Neural cell (in vitro differentiated cells): ENCODE measurements at regions not wholly inside any gene's neighbourhood (a gene's known extent, or its start where the extent isn't known, plus 50 kb on each side); places are given as distances from the start of the nearest gene placed in this dataset.

Experiments used
- H2AFZ ChIP-seq: fragments of 200-600, 300-800 bp; sonication (generic), shearing (Covaris generic); 2 replicates; pipeline ENCODE4 v1.6.0; 2014; ENCODE audit warnings: low read depth, mild to moderate bottlenecking, antibody characterized with exemption, low read length, moderate library complexity
- H3F3A ChIP-seq: fragments of 200-600 bp; shearing (Covaris generic); 2 replicates; pipeline ENCODE4 v1.6.1; 2016; ENCODE audit warnings: mild to moderate bottlenecking, moderate library complexity, mixed read lengths, antibody characterized with exemption, low read length; ENCODE audit not compliant: insufficient read depth, poor library complexity, severe bottlenecking
- H3K27ac ChIP-seq: fragments of 200-600, 300-800 bp; sonication (generic), shearing (Covaris generic); 2 replicates; pipeline ENCODE4 v1.5.1; 2014; ENCODE audit warnings: mild to moderate bottlenecking, low read length, moderate library complexity
- H3K27me3 ChIP-seq: fragments of 300-800, 200-600 bp; sonication (generic), shearing (Covaris generic); 2 replicates; pipeline ENCODE4 v1.6.0; 2014; ENCODE audit warnings: mild to moderate bottlenecking, low read depth, low read length, moderate library complexity; ENCODE audit not compliant: insufficient read depth
- H3K36me3 ChIP-seq: fragments of 300-800, 200-600 bp; sonication (generic), shearing (Covaris generic); 2 replicates; pipeline ENCODE4 v1.5.1; 2014; ENCODE audit warnings: mild to moderate bottlenecking, antibody characterized with exemption, low read length, moderate library complexity; ENCODE audit not compliant: insufficient read depth
- H3K4me2 ChIP-seq: fragments of 300-800, 200-600 bp; sonication (generic), shearing (Covaris generic); 2 replicates; pipeline ENCODE4 v1.6.0; 2014; ENCODE audit warnings: mild to moderate bottlenecking, low read length
- H3K4me3 ChIP-seq: fragments of 300-800, 200-600 bp; sonication (generic), shearing (Covaris generic); 2 replicates; pipeline ENCODE4 v1.5.1; 2014; ENCODE audit warnings: mild to moderate bottlenecking, low read length, moderate library complexity
- H3K79me2 ChIP-seq: fragments of 200-600 bp; shearing (Covaris generic); replicated peaks from 2 replicates; pipeline ENCODE4 v1.6.0; 2014; ENCODE audit warnings: mild to moderate bottlenecking, low read length, moderate library complexity; ENCODE audit not compliant: insufficient read depth
- H3K9ac ChIP-seq: fragments of 300-800, 200-600 bp; sonication (generic), shearing (Covaris generic); 2 replicates; pipeline ENCODE4 v1.6.1; 2016; ENCODE audit warnings: mild to moderate bottlenecking, low read length, mixed read lengths
- H3K9me2 ChIP-seq: fragments of 200-600 bp; shearing (Covaris generic); 2 replicates; pipeline ENCODE4 v1.6.1; 2016; ENCODE audit warnings: mild to moderate bottlenecking, low read length, mixed read lengths; ENCODE audit not compliant: insufficient read depth
- H3K9me3 ChIP-seq: fragments of 200-600, 300-800 bp; sonication (generic), shearing (Covaris generic); 2 replicates; pipeline ENCODE4 v1.6.1; 2016; ENCODE audit warnings: mild to moderate bottlenecking, mixed run types, low read length, moderate library complexity, mixed read lengths
- H4K20me1 ChIP-seq: fragments of 200-600 bp; shearing (Covaris generic); 2 replicates; pipeline ENCODE4 v1.6.1; 2016; ENCODE audit warnings: mild to moderate bottlenecking, mixed run types; ENCODE audit not compliant: insufficient read depth
- CTCF ChIP-seq: fragments of 450-650 bp; IDR thresholded peaks from 2 replicates; pipeline ENCODE4 v1.5.1; 2014; ENCODE audit warnings: antibody characterized with exemption, mild to moderate bottlenecking, moderate library complexity; ENCODE audit not compliant: poor library complexity, severe bottlenecking
- EP300 ChIP-seq: fragments of 450-650 bp; conservative IDR thresholded peaks from 2 replicates; pipeline ENCODE4 v1.6.1; 2014; ENCODE audit warnings: antibody characterized with exemption, mild to moderate bottlenecking, moderate library complexity; ENCODE audit not compliant: poor library complexity, severe bottlenecking
- EZH2 ChIP-seq: fragments of 200-600, 300-800 bp; shearing (Covaris generic), sonication (generic); IDR thresholded peaks from 2 replicates; pipeline ENCODE4 v1.6.1; 2014; ENCODE audit warnings: antibody characterized with exemption, low read length, borderline replicate concordance, mild to moderate bottlenecking; ENCODE audit not compliant: insufficient read depth, poor library complexity, severe bottlenecking
- MXI1 ChIP-seq: fragments of 450-650 bp; conservative IDR thresholded peaks from 2 replicates; pipeline ENCODE4 v1.6.1; 2014; ENCODE audit warnings: antibody characterized with exemption, mild to moderate bottlenecking; ENCODE audit not compliant: poor library complexity, severe bottlenecking
- POLR2AphosphoS5 ChIP-seq: IDR thresholded peaks from 2 replicates; pipeline ENCODE4 v1.6.1; 2012
- RAD21 ChIP-seq: fragments of 450-650 bp; conservative IDR thresholded peaks from 2 replicates; pipeline ENCODE4 v1.6.1; 2014; ENCODE audit warnings: antibody characterized with exemption, mild to moderate bottlenecking, moderate library complexity
- SMC3 ChIP-seq: fragments of 450-650 bp; conservative IDR thresholded peaks from 2 replicates; pipeline ENCODE4 v1.6.1; 2014; ENCODE audit warnings: antibody characterized with exemption, mild to moderate bottlenecking, moderate library complexity; ENCODE audit not compliant: poor library complexity
- TAF1 ChIP-seq: IDR thresholded peaks from 2 replicates; pipeline ENCODE4 v1.6.1; 2012; ENCODE audit warnings: low read depth
- TF ChIP-seq, protein P1 (sequence below): IDR thresholded peaks from 2 replicates; pipeline ENCODE4 v1.6.1; 2012; ENCODE audit warnings: borderline replicate concordance

- Histone ChIP-seq H3K27ac (no peak overlapping the region), H3K79me2 (no peaks in the 10 kb centered on the region), H3K9ac (no peak overlapping the region), H3K36me3 (no peaks in the 10 kb centered on the region), H3K27me3 (no peaks in the 10 kb centered on the region), H3K9me3 (no peaks in the 10 kb centered on the region), H3K4me2 (no peak overlapping the region), H3K9me2 (no peaks in the 10 kb centered on the region), H3K4me3 (no peak overlapping the region), H3F3A (no peaks in the 10 kb centered on the region), H4K20me1 (no peaks in the 10 kb centered on the region), H2AFZ (no peak overlapping the region)
- TF ChIP-seq, protein P1, sequence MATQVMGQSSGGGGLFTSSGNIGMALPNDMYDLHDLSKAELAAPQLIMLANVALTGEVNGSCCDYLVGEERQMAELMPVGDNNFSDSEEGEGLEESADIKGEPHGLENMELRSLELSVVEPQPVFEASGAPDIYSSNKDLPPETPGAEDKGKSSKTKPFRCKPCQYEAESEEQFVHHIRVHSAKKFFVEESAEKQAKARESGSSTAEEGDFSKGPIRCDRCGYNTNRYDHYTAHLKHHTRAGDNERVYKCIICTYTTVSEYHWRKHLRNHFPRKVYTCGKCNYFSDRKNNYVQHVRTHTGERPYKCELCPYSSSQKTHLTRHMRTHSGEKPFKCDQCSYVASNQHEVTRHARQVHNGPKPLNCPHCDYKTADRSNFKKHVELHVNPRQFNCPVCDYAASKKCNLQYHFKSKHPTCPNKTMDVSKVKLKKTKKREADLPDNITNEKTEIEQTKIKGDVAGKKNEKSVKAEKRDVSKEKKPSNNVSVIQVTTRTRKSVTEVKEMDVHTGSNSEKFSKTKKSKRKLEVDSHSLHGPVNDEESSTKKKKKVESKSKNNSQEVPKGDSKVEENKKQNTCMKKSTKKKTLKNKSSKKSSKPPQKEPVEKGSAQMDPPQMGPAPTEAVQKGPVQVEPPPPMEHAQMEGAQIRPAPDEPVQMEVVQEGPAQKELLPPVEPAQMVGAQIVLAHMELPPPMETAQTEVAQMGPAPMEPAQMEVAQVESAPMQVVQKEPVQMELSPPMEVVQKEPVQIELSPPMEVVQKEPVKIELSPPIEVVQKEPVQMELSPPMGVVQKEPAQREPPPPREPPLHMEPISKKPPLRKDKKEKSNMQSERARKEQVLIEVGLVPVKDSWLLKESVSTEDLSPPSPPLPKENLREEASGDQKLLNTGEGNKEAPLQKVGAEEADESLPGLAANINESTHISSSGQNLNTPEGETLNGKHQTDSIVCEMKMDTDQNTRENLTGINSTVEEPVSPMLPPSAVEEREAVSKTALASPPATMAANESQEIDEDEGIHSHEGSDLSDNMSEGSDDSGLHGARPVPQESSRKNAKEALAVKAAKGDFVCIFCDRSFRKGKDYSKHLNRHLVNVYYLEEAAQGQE: no peak
- no peak for TF ChIP-seq EZH2
- no peak for TF ChIP-seq SMC3
- TF ChIP-seq POLR2AphosphoS5: no peak
- no peak for TF ChIP-seq CTCF
- no peak for TF ChIP-seq EP300
- TF ChIP-seq MXI1: no peak
- TF ChIP-seq TAF1: no peak
- TF ChIP-seq RAD21: no peak
Measured at GRCh38 chr2:145725876-145726275, 1206.0 kb upstream of the ZEB2 start.

- Histone ChIP-seq H3K9me3 (no peaks in the 10 kb centered on the region), H4K20me1 (no peaks in the 10 kb centered on the region), H3F3A (no peaks in the 10 kb centered on the region), H3K4me2 (no peak overlapping the region), H3K79me2 (no peaks in the 10 kb centered on the region), H3K36me3 (no peaks in the 10 kb centered on the region), H3K4me3 (no peak overlapping the region), H3K27me3 (no peaks in the 10 kb centered on the region), H3K27ac (no peak overlapping the region), H3K9ac (no peak overlapping the region), H3K9me2 (no peaks in the 10 kb centered on the region), H2AFZ (no peak overlapping the region)
- TF ChIP-seq SMC3 (no peak), POLR2AphosphoS5 (no peak)
Measured at GRCh38 chr2:145724311-145724898, 1204.5 kb upstream of the ZEB2 start.

GRCh38 chr2:145723872-145724271, 1204.0 kb upstream of the ZEB2 start:
- H3K4me2 ChIP-seq: no peak overlapping the region
- no peak overlapping the region for H3K9ac ChIP-seq
- no peaks in the 10 kb centered on the region for H4K20me1 ChIP-seq
- no peaks in the 10 kb centered on the region for H3K9me2 ChIP-seq
- H3K36me3 ChIP-seq: no peaks in the 10 kb centered on the region
- TF ChIP-seq EZH2 (no peak), CTCF (no peak)
- no peaks in the 10 kb centered on the region for H3K9me3 ChIP-seq
- H3K79me2 ChIP-seq: no peaks in the 10 kb centered on the region
- H3K27ac ChIP-seq: no peak overlapping the region
- H3K27me3 ChIP-seq: no peaks in the 10 kb centered on the region
- no peak overlapping the region for H2AFZ ChIP-seq
- no peaks in the 10 kb centered on the region for H3F3A ChIP-seq
- H3K4me3 ChIP-seq: no peak overlapping the region
